ENCODE measurements at regions not wholly inside any gene's neighbourhood (a gene's known extent, or its start where the extent isn't known, plus 50 kb on each side); places are given as distances from the start of the nearest gene placed in this dataset.

GRCh38 chrY:13020839-13021238, 116.2 kb downstream of the DDX3Y start:
- no peak for TF ChIP-seq CTCF (IDR thresholded peaks at IDR 0.05; ENCODE audit: borderline replicate concordance)
- H3K4me3 ChIP-seq = no peak overlapping the region
- intact Hi-C loops (cut with micrococcal nuclease) = no loop called here
- H3K27me3 ChIP-seq (ENCODE audit: low read depth) = no peaks in the 10 kb centered on the region
- no peak for DNase-seq
- H3K27ac ChIP-seq (replicated peaks) = no peak overlapping the region
- no peaks in the 10 kb centered on the region for H3K36me3 ChIP-seq
- no peaks in the 10 kb centered on the region for H3K9me3 ChIP-seq (replicated peaks)
- H3K4me1 ChIP-seq = no peaks in the 10 kb centered on the region

- H3K27ac ChIP-seq (replicated peaks) = no peak overlapping the region
- no peaks in the 10 kb centered on the region for H3K36me3 ChIP-seq
- no peak for TF ChIP-seq CTCF (IDR thresholded peaks at IDR 0.05; ENCODE audit: borderline replicate concordance)
- no peaks in the 10 kb centered on the region for H3K27me3 ChIP-seq (ENCODE audit: low read depth)
- no peak overlapping the region for H3K4me3 ChIP-seq
- H3K9me3 ChIP-seq (replicated peaks) = no peaks in the 10 kb centered on the region
- intact Hi-C loops (cut with micrococcal nuclease) = no loop called here
- H3K4me1 ChIP-seq = no peaks in the 10 kb centered on the region
- DNase-seq = no peak
Measured at GRCh38 chrY:13023607-13024006, 118.9 kb downstream of the DDX3Y start.

GRCh38 chrY:13024447-13024846, 119.8 kb downstream of the DDX3Y start:
- H3K27me3 ChIP-seq (ENCODE audit: low read depth) = no peaks in the 10 kb centered on the region
- TF ChIP-seq CTCF (IDR thresholded peaks at IDR 0.05; ENCODE audit: borderline replicate concordance) = no peak
- no peaks in the 10 kb centered on the region for H3K4me1 ChIP-seq
- no peaks in the 10 kb centered on the region for H3K36me3 ChIP-seq
- H3K9me3 ChIP-seq (replicated peaks) = no peaks in the 10 kb centered on the region
- H3K4me3 ChIP-seq = no peak overlapping the region
- intact Hi-C loops (cut with micrococcal nuclease) = no loop called here
- no peak overlapping the region for H3K27ac ChIP-seq (replicated peaks)
- no peak for DNase-seq

- TF ChIP-seq CTCF (IDR thresholded peaks at IDR 0.05; ENCODE audit: borderline replicate concordance) = no peak
- H3K4me1 ChIP-seq = no peaks in the 10 kb centered on the region
- no peak overlapping the region for H3K27ac ChIP-seq (replicated peaks)
- no peaks in the 10 kb centered on the region for H3K27me3 ChIP-seq (ENCODE audit: low read depth)
- no peaks in the 10 kb centered on the region for H3K36me3 ChIP-seq
- no peak overlapping the region for H3K4me3 ChIP-seq
- no peak for DNase-seq
- H3K9me3 ChIP-seq (replicated peaks) = no peaks in the 10 kb centered on the region
- intact Hi-C loops (cut with micrococcal nuclease) = no loop called here
Measured at GRCh38 chrY:13026906-13027305, 122.2 kb downstream of the DDX3Y start.

- DNase-seq = no peak
- Histone ChIP-seq H3K9me3 (replicated peaks) (no peaks in the 10 kb centered on the region), H3K4me3 (no peak overlapping the region), H3K36me3 (no peaks in the 10 kb centered on the region), H3K4me1 (no peaks in the 10 kb centered on the region), H3K27ac (replicated peaks) (no peak overlapping the region), H3K27me3 (ENCODE audit: low read depth) (no peaks in the 10 kb centered on the region)
- no peak for TF ChIP-seq CTCF (IDR thresholded peaks at IDR 0.05; ENCODE audit: borderline replicate concordance)
- intact Hi-C loops (cut with micrococcal nuclease) = no loop called here
Measured at GRCh38 chrY:13040232-13040631, 135.6 kb downstream of the DDX3Y start.

- DNase-seq = no peak
- no peaks in the 10 kb centered on the region for H3K9me3 ChIP-seq (replicated peaks)
- TF ChIP-seq CTCF (IDR thresholded peaks at IDR 0.05; ENCODE audit: borderline replicate concordance) = no peak
- no peaks in the 10 kb centered on the region for H3K36me3 ChIP-seq
- H3K27ac ChIP-seq (replicated peaks) = no peak overlapping the region
- H3K4me1 ChIP-seq = no peaks in the 10 kb centered on the region
- no peaks in the 10 kb centered on the region for H3K27me3 ChIP-seq (ENCODE audit: low read depth)
- H3K4me3 ChIP-seq = no peak overlapping the region
- intact Hi-C loops (cut with micrococcal nuclease) = no loop called here
Measured at GRCh38 chrY:13053501-13053900, 148.8 kb downstream of the DDX3Y start.

Measured in left ventricle myocardium inferior (tissue), 1 donor.